Liver (tissue), 8 donors: ENCODE measurements at regions not wholly inside any gene's neighbourhood (a gene's known extent, or its start where the extent isn't known, plus 50 kb on each side); places are given as distances from the start of the nearest gene placed in this dataset.

Source experiments
- DNase-seq: peaks from one replicate; pipeline ENCODE4 v3.0.0-alpha.2; 2017; ENCODE audit warnings: low spot score
- H3K27ac ChIP-seq, 2 donors: one replicate each; pipeline ENCODE4 v1.7.0; 2013; ENCODE audit warnings: inconsistent platforms in 2 of 2, low read length in 2 of 2, control low read depth in 1 of 2, low read depth in 1 of 2, mild to moderate bottlenecking in 1 of 2
- H3K27me3 ChIP-seq, 4 donors: one replicate each; pipeline versions ENCODE4 v1.6.1 to v1.7.0; 2013; ENCODE audit warnings: low read length in 3 of 4, inconsistent platforms in 1 of 4, mild to moderate bottlenecking in 1 of 4, moderate library complexity in 1 of 4; ENCODE audit not compliant: control insufficient read depth in 4 of 4, insufficient read depth in 4 of 4
- H3K36me3 ChIP-seq, 4 donors: one replicate each; pipeline versions ENCODE4 v1.6.1 to v1.7.0; 2013; ENCODE audit warnings: low read length in 3 of 4, mild to moderate bottlenecking in 3 of 4, low read depth in 1 of 4, moderate library complexity in 1 of 4; ENCODE audit not compliant: control insufficient read depth in 4 of 4, insufficient read depth in 3 of 4
- H3K4me1 ChIP-seq, 4 donors: one replicate each; pipeline versions ENCODE4 v1.6.1 to v1.7.0; 2013; ENCODE audit warnings: low read length in 3 of 4, mild to moderate bottlenecking in 3 of 4, moderate library complexity in 1 of 4; ENCODE audit not compliant: control insufficient read depth in 4 of 4, insufficient read depth in 4 of 4
- H3K4me3 ChIP-seq, 3 donors: one replicate each; pipeline versions ENCODE4 v1.6.1 to v1.7.0; 2013; ENCODE audit warnings: low read length in 3 of 3, control low read depth in 1 of 3, low read depth in 1 of 3, mild to moderate bottlenecking in 1 of 3
- H3K9ac ChIP-seq, 2 donors: one replicate each; pipeline ENCODE4 v1.7.0; 2013; ENCODE audit warnings: low read length in 2 of 2, mild to moderate bottlenecking in 2 of 2, moderate library complexity in 2 of 2, control low read depth in 1 of 2, low read depth in 1 of 2
- H3K9me3 ChIP-seq, 4 donors: one replicate each; pipeline versions ENCODE4 v1.6.1 to v1.7.0; 2013; ENCODE audit warnings: low read length in 3 of 4; ENCODE audit not compliant: control insufficient read depth in 4 of 4
- ATF3 ChIP-seq: IDR thresholded peaks from 2 replicates; pipeline ENCODE4 v1.6.1; 2016; ENCODE audit warnings: antibody characterized with exemption
- CTCF ChIP-seq: fragments of 150-350 bp; IDR thresholded peaks from 2 replicates; pipeline ENCODE4 v1.5.1; 2017; ENCODE audit warnings: improper control_type of control experiment, low read depth, low read length; ENCODE audit not compliant: missing input control
- EGR1 ChIP-seq, 2 donors: IDR thresholded peaks; 2 replicates each; pipeline ENCODE4 v1.6.1; 2016 to 2018; ENCODE audit warnings: antibody characterized with exemption in 2 of 2, low read depth in 2 of 2
- FOXA1 ChIP-seq: IDR thresholded peaks from 2 replicates; pipeline ENCODE4 v1.6.1; 2016; ENCODE audit warnings: antibody characterized with exemption
- FOXA2 ChIP-seq: IDR thresholded peaks from 2 replicates; pipeline ENCODE4 v1.6.1; 2016; ENCODE audit warnings: antibody characterized with exemption
- GABPA ChIP-seq, 2 donors: IDR thresholded peaks in 1 of 2; conservative IDR thresholded peaks in 1 of 2; 2 replicates each; pipeline ENCODE4 v1.6.1; 2016; ENCODE audit warnings: antibody characterized with exemption in 2 of 2, mild to moderate bottlenecking in 1 of 2, moderate library complexity in 1 of 2
- HNF4A ChIP-seq, 2 donors: conservative IDR thresholded peaks; 2 replicates each; pipeline ENCODE4 v1.6.1; 2016; ENCODE audit warnings: antibody characterized with exemption in 2 of 2, mild to moderate bottlenecking in 2 of 2
- HNF4G ChIP-seq: IDR thresholded peaks from 2 replicates; pipeline ENCODE4 v1.6.1; 2016; ENCODE audit warnings: antibody characterized with exemption
- JUND ChIP-seq, 2 donors: IDR thresholded peaks; 2 replicates each; pipeline ENCODE4 v1.6.1; 2016; ENCODE audit warnings: antibody characterized with exemption in 2 of 2
- MAX ChIP-seq: IDR thresholded peaks from 2 replicates; pipeline ENCODE4 v1.6.1; 2016; ENCODE audit warnings: antibody characterized with exemption
- NR2F2 ChIP-seq: IDR thresholded peaks from 2 replicates; pipeline ENCODE4 v1.6.1; 2016; ENCODE audit warnings: antibody characterized with exemption
- RAD21 ChIP-seq, 2 donors: IDR thresholded peaks; 2 replicates each; pipeline ENCODE4 v1.6.1; 2016; ENCODE audit warnings: antibody characterized with exemption in 2 of 2, mild to moderate bottlenecking in 2 of 2
- REST ChIP-seq: IDR thresholded peaks from 2 replicates; pipeline ENCODE4 v1.6.1; 2016; ENCODE audit warnings: antibody characterized with exemption, mild to moderate bottlenecking
- RXRA ChIP-seq, 2 donors: IDR thresholded peaks; 2 replicates each; pipeline ENCODE4 v1.6.1; 2017 to 2018; ENCODE audit warnings: antibody characterized with exemption in 2 of 2, mild to moderate bottlenecking in 1 of 2
- SP1 ChIP-seq: IDR thresholded peaks from 2 replicates; pipeline ENCODE4 v1.6.1; 2018; ENCODE audit warnings: antibody characterized with exemption, mild to moderate bottlenecking
- TAF1 ChIP-seq: conservative IDR thresholded peaks from 2 replicates; pipeline ENCODE4 v1.6.1; 2016; ENCODE audit warnings: antibody characterized with exemption, mild to moderate bottlenecking
- YY1 ChIP-seq: IDR thresholded peaks from 2 replicates; pipeline ENCODE4 v1.6.1; 2016; ENCODE audit warnings: antibody characterized with exemption, mild to moderate bottlenecking
- ZBTB33 ChIP-seq: IDR thresholded peaks from 2 replicates; pipeline ENCODE4 v1.6.1; 2016; ENCODE audit warnings: antibody characterized with exemption
- WGBS: extraction: QIAGEN DNeasy Blood & Tissue Kit; methylation state at CpG from one replicate; pipeline ENCODE4 v1.1.7; 2013; 5-methylcytosine and 5-hydroxymethylcytosine counted together
- donor health status: healthy.
- donor health status: healthy.
- donor health status: healthy.
- donor health status: healthy.
- donor health status: healthy.

GRCh38 chr6:141550471-141550870 is 582.3 kb upstream of the GJE1 start:
- Histone ChIP-seq H3K9me3 (peaks cover 0 to 4% (median 0%) of the 10 kb centered on the region in 4 donors), H3K36me3 (no peaks in the 10 kb centered on the region), H3K9ac (no peak overlapping the region), H3K27ac (no peak overlapping the region), H3K4me1 (peaks cover 0 to 5% (median 0%) of the 10 kb centered on the region in 4 donors), H3K4me3 (no peak overlapping the region), H3K27me3 (no peaks in the 10 kb centered on the region)
- no peak for TF ChIP-seq HNF4G
- TF ChIP-seq NR2F2: no peak
- no peak for TF ChIP-seq YY1
- TF ChIP-seq FOXA1: no peak
- TF ChIP-seq MAX: no peak
- TF ChIP-seq TAF1: no peak
- no peak for DNase-seq
- 97% methylated on average over 1 of the region's 1 CpG for WGBS

GRCh38 chr6:141548966-141549365 is 583.8 kb upstream of the GJE1 start:
- 68% methylated on average over 2 of the region's 2 CpGs for WGBS
- Histone ChIP-seq H3K36me3 (no peaks in the 10 kb centered on the region), H3K27ac (no peak overlapping the region), H3K27me3 (no peaks in the 10 kb centered on the region), H3K9ac (no peak overlapping the region), H3K4me3 (no peak overlapping the region), H3K9me3 (peaks cover 0 to 4% (median 0%) of the 10 kb centered on the region in 4 donors), H3K4me1 (peaks cover 0 to 5% (median 0%) of the 10 kb centered on the region in 4 donors)
- no peak for TF ChIP-seq MAX
- TF ChIP-seq EGR1 (IDR thresholded peaks at IDR 0.05; ENCODE audit: low read depth in 2 of 2): no peak
- no peak for TF ChIP-seq GABPA (IDR thresholded peaks at IDR 0.05 in 1 of 2, conservative IDR thresholded peaks at IDR 0.05 in 1 of 2)
- TF ChIP-seq JUND (IDR thresholded peaks at IDR 0.05): peak in 1 of 2 donors; percentile 49
- TF ChIP-seq YY1: no peak
- TF ChIP-seq NR2F2: no peak
- peak in 1 of 2 donors; percentile 14 for TF ChIP-seq HNF4A (conservative IDR thresholded peaks at IDR 0.05)
- no peak for TF ChIP-seq ZBTB33
- no peak for TF ChIP-seq RAD21 (IDR thresholded peaks at IDR 0.05)
- TF ChIP-seq ATF3: no peak
- TF ChIP-seq FOXA1: no peak
- TF ChIP-seq TAF1: no peak
- TF ChIP-seq HNF4G: no peak
- no peak for TF ChIP-seq SP1
- peak in 1 of 2 donors; percentile 45 for TF ChIP-seq RXRA (IDR thresholded peaks at IDR 0.05)
- TF ChIP-seq FOXA2: no peak
- TF ChIP-seq REST: no peak
- TF ChIP-seq CTCF: no peak
- DNase-seq: no peak
